Heart right ventricle (tissue), 16 donors: ENCODE measurements at regions not wholly inside any gene's neighbourhood (a gene's known extent, or its start where the extent isn't known, plus 50 kb on each side); places are given as distances from the start of the nearest gene placed in this dataset.

ENCODE experiments used
- ATAC-seq, 8 donors: fragments of 200-7000 bp; cut with Tn5 transposase; one replicate each; pipeline ENCODE4 v1.9.1; 2020; ENCODE audit warnings: mild to moderate bottlenecking in 8 of 8, moderate library complexity in 8 of 8, moderate number of reproducible peaks in 1 of 8
- DNase-seq, 2 donors: peaks; one replicate each; pipeline ENCODE4 v3.0.0-alpha.2; 2020
- H3K27ac ChIP-seq, 10 donors: fragments of 200-600 bp; sonication (generic) in 2 of 10; one replicate each; pipeline versions ENCODE4 v1.5.0 to v1.8.0; 2020 to 2022; ENCODE audit warnings: mild to moderate bottlenecking in 3 of 10
- H3K27me3 ChIP-seq, 7 donors: fragments of 200-600 bp; one replicate each; pipeline ENCODE4 v1.8.0; 2021 to 2022; ENCODE audit warnings: mild to moderate bottlenecking in 2 of 7
- H3K36me3 ChIP-seq, 9 donors: fragments of 200-600 bp; sonication (generic) in 1 of 9; one replicate each; pipeline versions ENCODE4 v1.5.0 to v1.8.0; 2020 to 2022; ENCODE audit warnings: mild to moderate bottlenecking in 2 of 9
- H3K4me1 ChIP-seq, 9 donors: fragments of 200-600 bp; sonication (generic) in 1 of 9; one replicate each; pipeline versions ENCODE4 v1.5.0 to v1.8.0; 2020 to 2022; ENCODE audit warnings: mild to moderate bottlenecking in 4 of 9
- H3K4me3 ChIP-seq, 10 donors: fragments of 200-600 bp; sonication (generic) in 2 of 10; one replicate each; pipeline versions ENCODE4 v1.5.0 to v1.8.0; 2020 to 2022; ENCODE audit warnings: mild to moderate bottlenecking in 7 of 10, moderate library complexity in 2 of 10
- H3K9me3 ChIP-seq, 11 donors: fragments of 200-600 bp in 10 of 11; sonication (generic) in 2 of 11; one replicate each; pipeline versions ENCODE4 v1.5.0 to v1.8.0; 2013 to 2022; ENCODE audit warnings: mild to moderate bottlenecking in 2 of 11, control low read depth in 1 of 11, moderate library complexity in 1 of 11
- WGBS, 2 donors: extraction: QIAGEN DNeasy Blood & Tissue Kit; methylation state at CpG; one replicate each; pipeline ENCODE4 v1.1.7; 2013; ENCODE audit warnings: inconsistent platforms in 1 of 2; 5-methylcytosine and 5-hydroxymethylcytosine counted together
- intact Hi-C, 10 donors: fragments of 100-400 bp; cut with DNase I; formaldehyde crosslinking; loops; one replicate each; pipeline versions ENCODE4 v1.11.1 to v1.14.2; 2022
- TF ChIP-seq, protein P1 (sequence below), 9 donors: fragments of 200-600 bp; sonication (generic) in 2 of 9; IDR thresholded peaks; one replicate each; pipeline versions ENCODE4 v1.5.0 to v1.8.0; 2021 to 2022; ENCODE audit warnings: antibody characterized with exemption in 9 of 9, mild to moderate bottlenecking in 5 of 9, moderate library complexity in 1 of 9
- donor health status: Arrhythmogenic right ventricular cardiomyopathy.
- donor health status: ischemic (EF 13 %, LVEDD 7.1; RV severe dilation, severe dysfunction).
- donor health status: healthy with polysubstance abuse.
- donor health status: DM: no; HTN: yes; CAD: no.
- donor health status: DM: no; HTN: no; CAD: no.
- donor health status: ischemic (EF 25% LVEDD 6.9; RV normal size, moderate dysfunction).
- donor health status: ischemic (EF 25% LVEDD 5.7; RV mildly dilated, moderate dysfunction).
- donor health status: healthy.
- donor health status: DM: yes; HTN: yes; CAD: no.
- donor health status: Ischemic cardiomyopathy.
- donor health status: ischemic (EF 35%, LVEDD 5.7; RV mildly dilated, moderate dysfunction).
- donor health status: nonischemic (EF 11% LVEDD 7.7; RV severe dilation, severe dysfunction).
- donor health status: DM: yes; HTN: yes; CAD: no.
- donor health status: PGD.
- donor health status: ischemic (EF 29% LVEDD 5.4; RV normal size, mild dysfunction).
- donor health status: nonischemic (EF 23%, LVEDD 6.1; RV moderate dilation, normal function).

DNA sequence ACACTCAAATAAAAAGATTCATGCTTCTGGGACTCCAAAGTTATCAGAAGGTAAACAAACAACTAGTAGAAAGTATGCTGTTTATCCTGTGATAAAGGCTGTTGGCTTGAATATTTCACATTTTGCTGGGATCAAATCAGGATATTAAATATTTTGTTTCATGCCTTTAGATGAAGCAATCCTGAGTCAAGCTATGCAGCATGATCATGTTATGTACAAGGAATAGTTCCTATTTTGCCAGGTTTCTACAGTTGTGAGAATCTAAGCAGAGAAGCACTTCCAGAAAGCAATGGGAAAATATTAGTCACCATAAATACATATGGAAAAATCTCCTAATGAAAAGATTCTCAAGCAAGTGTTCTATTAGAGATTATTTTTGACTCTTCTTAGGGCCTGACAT lies 262.8 kb upstream of the PCDH15 start:
- ATAC-seq = no peak

DNA sequence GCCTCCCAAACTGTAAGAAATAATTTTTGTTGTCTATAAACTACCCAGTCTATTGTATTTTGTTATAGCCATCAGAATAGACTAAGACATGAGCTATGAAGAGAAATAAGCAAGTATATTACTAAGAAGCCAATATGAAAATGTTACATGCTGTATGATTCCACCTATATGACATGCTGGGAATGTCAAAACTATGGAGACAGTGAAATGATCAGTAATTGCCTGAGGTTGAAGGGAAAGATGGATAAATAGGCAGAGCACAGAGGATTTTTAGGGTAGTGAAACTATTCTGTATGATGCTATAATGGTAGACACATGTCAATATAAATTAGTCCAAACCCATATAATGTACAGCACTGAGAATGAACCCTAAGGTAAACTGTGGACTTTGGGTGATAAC lies 261.3 kb upstream of the PCDH15 start:
- TF ChIP-seq, protein P1, sequence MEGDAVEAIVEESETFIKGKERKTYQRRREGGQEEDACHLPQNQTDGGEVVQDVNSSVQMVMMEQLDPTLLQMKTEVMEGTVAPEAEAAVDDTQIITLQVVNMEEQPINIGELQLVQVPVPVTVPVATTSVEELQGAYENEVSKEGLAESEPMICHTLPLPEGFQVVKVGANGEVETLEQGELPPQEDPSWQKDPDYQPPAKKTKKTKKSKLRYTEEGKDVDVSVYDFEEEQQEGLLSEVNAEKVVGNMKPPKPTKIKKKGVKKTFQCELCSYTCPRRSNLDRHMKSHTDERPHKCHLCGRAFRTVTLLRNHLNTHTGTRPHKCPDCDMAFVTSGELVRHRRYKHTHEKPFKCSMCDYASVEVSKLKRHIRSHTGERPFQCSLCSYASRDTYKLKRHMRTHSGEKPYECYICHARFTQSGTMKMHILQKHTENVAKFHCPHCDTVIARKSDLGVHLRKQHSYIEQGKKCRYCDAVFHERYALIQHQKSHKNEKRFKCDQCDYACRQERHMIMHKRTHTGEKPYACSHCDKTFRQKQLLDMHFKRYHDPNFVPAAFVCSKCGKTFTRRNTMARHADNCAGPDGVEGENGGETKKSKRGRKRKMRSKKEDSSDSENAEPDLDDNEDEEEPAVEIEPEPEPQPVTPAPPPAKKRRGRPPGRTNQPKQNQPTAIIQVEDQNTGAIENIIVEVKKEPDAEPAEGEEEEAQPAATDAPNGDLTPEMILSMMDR (IDR thresholded peaks at IDR 0.05) = no peak
- Histone ChIP-seq H3K36me3 (no peaks in the 10 kb centered on the region), H3K9me3 (peaks cover 0 to 4% (median 0%) of the 10 kb centered on the region in 11 donors), H3K4me1 (no peaks in the 10 kb centered on the region), H3K4me3 (no peak overlapping the region), H3K27ac (no peak overlapping the region), H3K27me3 (no peaks in the 10 kb centered on the region)
- ATAC-seq (no peak), DNase-seq (no peak)
- intact Hi-C loops = no loop called here

More for the DNA sequence above, 262.8 kb upstream of the PCDH15 start:
- DNase-seq = no peak
- TF ChIP-seq, protein P1 (IDR thresholded peaks at IDR 0.05) = no peak
- Histone ChIP-seq H3K36me3 (no peaks in the 10 kb centered on the region), H3K4me1 (no peaks in the 10 kb centered on the region), H3K27me3 (no peaks in the 10 kb centered on the region), H3K9me3 (peaks cover 0 to 6% (median 0%) of the 10 kb centered on the region in 11 donors), H3K4me3 (no peak overlapping the region), H3K27ac (no peak overlapping the region)
- intact Hi-C loops = no loop called here

DNA sequence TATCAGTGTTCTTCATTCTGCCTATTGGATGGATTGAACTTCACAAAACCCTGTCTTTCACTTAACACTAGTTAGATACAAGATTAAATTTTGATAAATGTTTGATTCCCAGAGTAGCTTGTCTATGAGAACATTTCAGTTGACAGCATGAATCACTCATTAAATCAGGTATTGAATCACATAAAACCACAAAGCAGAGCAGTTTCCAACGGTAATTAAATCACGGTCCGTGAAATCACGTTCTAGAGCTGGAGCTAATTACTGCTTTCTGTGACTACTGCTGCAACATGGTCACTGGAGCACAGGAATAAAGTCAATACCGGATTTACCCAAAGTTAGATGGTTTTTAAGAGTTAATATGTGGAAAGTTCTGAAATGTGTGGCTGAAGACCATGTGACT lies 257.8 kb upstream of the PCDH15 start:
- Histone ChIP-seq H3K4me3 (no peak overlapping the region), H3K27ac (no peak overlapping the region), H3K9me3 (peaks cover 0 to 3% (median 0%) of the 10 kb centered on the region in 11 donors), H3K4me1 (no peaks in the 10 kb centered on the region), H3K36me3 (no peaks in the 10 kb centered on the region), H3K27me3 (no peaks in the 10 kb centered on the region)
- TF ChIP-seq, protein P1 (IDR thresholded peaks at IDR 0.05) = no peak
- intact Hi-C loops = no loop called here
- ATAC-seq (no peak), DNase-seq (no peak)
- 85 to 88% methylated on average over 5 of the region's 5 CpGs for WGBS, 2 donors

DNA sequence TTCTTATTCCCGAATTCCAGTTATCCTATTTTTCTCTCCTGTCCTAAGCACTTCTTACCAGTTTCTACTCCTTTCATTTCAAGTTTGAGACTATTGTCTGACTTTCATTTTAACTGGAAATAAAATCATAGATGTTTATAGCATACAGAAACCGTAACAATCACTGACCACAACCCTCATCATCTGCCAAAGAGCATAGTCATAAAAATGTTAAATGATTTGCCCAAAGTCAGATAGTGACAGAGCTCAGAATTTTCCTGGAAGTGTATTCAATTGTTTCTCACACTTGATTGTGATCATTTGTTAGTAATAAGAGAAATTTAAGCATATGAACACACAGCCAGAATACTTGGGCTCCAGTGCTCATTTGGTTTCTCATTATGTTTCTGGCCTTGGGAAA lies 250.5 kb upstream of the PCDH15 start:
- no peaks in the 10 kb centered on the region for H3K36me3 ChIP-seq
- H3K9me3 ChIP-seq = peaks cover 0 to 3% (median 0%) of the 10 kb centered on the region in 11 donors
- no peak overlapping the region for H3K27ac ChIP-seq
- no peak overlapping the region for H3K4me3 ChIP-seq
- DNase-seq (no peak), ATAC-seq (no peak)
- TF ChIP-seq, protein P1 (IDR thresholded peaks at IDR 0.05) = no peak
- H3K27me3 ChIP-seq = no peaks in the 10 kb centered on the region
- H3K4me1 ChIP-seq = no peaks in the 10 kb centered on the region
- intact Hi-C loops = no loop called here
- WGBS, 2 donors = 80 to 93% methylated on average over 2 of the region's 2 CpGs
